Gastroesophageal sphincter (tissue), 3 donors: ENCODE measurements at regions not wholly inside any gene's neighbourhood (a gene's known extent, or its start where the extent isn't known, plus 50 kb on each side); places are given as distances from the start of the nearest gene placed in this dataset.

Source experiments
- EP300 ChIP-seq: sonication (generic); formaldehyde crosslinking; IDR thresholded peaks from one replicate; pipeline ENCODE4 v1.6.1; 2017; ENCODE audit warnings: antibody characterized with exemption, mild to moderate bottlenecking
- POLR2A ChIP-seq, 2 donors: fragments of 450-650 bp; IDR thresholded peaks; one replicate each; pipeline ENCODE4 v1.6.1; 2017; ENCODE audit warnings: antibody characterized with exemption in 2 of 2, mild to moderate bottlenecking in 2 of 2, moderate library complexity in 1 of 2
- POLR2AphosphoS5 ChIP-seq: sonication (generic); formaldehyde crosslinking; IDR thresholded peaks from one replicate; pipeline ENCODE4 v1.6.1; 2017; ENCODE audit warnings: antibody characterized with exemption
- TF ChIP-seq, protein P1 (sequence below), 4 experiments: fragments of 200-600 bp in 2 of 4; fragments of 450-650 bp in 2 of 4; sonication (generic) in 1 of 4; IDR thresholded peaks; one replicate each; pipeline ENCODE4 v1.5.1; 2017 to 2019; ENCODE audit warnings: antibody characterized with exemption in 4 of 4, mild to moderate bottlenecking in 2 of 4, moderate library complexity in 2 of 4

DNA sequence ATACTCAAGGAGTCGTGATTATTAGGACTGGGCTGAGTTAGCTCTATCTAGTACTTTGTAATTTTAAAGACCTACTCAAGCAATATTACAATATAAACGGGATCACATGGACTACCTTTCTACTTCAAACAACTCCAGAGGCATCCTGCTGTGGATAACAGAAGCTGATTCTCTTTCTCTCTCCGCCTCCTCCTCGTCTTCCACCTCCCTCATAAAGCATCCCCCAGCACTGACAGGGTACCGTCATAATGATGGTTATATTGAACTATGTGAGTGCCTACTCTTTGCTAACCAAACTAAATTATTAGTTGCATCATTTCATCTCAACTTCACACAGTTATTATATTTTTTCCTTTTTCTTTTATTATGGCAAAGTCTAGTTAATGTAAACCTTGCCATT is 165.4 kb upstream of the FOXF1 start:
- TF ChIP-seq, protein P1, sequence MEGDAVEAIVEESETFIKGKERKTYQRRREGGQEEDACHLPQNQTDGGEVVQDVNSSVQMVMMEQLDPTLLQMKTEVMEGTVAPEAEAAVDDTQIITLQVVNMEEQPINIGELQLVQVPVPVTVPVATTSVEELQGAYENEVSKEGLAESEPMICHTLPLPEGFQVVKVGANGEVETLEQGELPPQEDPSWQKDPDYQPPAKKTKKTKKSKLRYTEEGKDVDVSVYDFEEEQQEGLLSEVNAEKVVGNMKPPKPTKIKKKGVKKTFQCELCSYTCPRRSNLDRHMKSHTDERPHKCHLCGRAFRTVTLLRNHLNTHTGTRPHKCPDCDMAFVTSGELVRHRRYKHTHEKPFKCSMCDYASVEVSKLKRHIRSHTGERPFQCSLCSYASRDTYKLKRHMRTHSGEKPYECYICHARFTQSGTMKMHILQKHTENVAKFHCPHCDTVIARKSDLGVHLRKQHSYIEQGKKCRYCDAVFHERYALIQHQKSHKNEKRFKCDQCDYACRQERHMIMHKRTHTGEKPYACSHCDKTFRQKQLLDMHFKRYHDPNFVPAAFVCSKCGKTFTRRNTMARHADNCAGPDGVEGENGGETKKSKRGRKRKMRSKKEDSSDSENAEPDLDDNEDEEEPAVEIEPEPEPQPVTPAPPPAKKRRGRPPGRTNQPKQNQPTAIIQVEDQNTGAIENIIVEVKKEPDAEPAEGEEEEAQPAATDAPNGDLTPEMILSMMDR (IDR thresholded peaks at IDR 0.05): no peak
- TF ChIP-seq POLR2AphosphoS5: no peak
- no peak for TF ChIP-seq POLR2A (IDR thresholded peaks at IDR 0.05)
- no peak for TF ChIP-seq EP300
